HG02973 (cell line): ENCODE measurements at regions not wholly inside any gene's neighbourhood (a gene's known extent, or its start where the extent isn't known, plus 50 kb on each side); places are given as distances from the start of the nearest gene placed in this dataset.

Source experiments
- ATAC-seq: cut with Tn5 transposase; IDR thresholded peaks from one replicate; pipeline ENCODE4 v1.9.1; 2021; ENCODE audit warnings: moderate library complexity; ENCODE audit not compliant: unreplicated experiment

DNA sequence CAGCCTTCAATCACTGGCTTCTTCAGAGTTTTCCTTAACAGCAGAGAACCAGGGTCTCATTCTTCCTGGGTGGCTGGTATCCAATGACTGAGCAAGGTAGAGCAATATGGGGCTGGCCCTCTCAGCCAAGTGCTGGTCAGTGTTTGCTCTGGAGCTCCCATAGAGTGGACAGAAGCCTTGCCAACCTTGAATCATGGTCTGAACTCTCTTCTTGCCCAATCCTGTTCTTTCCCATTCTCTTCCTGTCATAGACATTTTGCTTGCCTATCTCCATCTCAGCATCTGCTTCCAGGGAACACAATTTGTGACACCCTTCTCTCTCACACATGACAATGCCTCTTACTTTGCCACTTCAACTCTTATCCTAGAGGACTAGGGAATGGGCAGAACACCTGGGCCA, 245.6 kb upstream of the PEX5L start:
- ATAC-seq = no peak

DNA sequence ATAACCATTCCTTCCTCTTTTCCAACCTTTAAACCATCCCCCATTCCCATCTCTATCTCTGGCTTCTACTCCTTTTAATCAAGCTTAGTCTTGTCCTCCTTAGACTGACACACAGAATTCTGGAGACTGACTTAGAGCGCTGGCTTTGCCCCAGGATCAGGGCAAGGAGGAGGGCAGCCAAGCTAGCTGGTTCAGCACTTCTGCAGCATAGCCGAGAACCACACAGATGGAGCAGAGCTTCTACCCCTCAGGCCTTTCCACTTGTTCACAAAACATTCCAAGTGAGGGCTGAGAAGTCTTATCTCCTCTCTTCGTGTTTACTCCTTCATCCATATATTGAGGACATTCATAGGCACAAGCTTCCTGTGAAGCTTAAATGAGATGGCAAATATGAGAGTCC, 246.5 kb upstream of the PEX5L start:
- no peak for ATAC-seq

DNA sequence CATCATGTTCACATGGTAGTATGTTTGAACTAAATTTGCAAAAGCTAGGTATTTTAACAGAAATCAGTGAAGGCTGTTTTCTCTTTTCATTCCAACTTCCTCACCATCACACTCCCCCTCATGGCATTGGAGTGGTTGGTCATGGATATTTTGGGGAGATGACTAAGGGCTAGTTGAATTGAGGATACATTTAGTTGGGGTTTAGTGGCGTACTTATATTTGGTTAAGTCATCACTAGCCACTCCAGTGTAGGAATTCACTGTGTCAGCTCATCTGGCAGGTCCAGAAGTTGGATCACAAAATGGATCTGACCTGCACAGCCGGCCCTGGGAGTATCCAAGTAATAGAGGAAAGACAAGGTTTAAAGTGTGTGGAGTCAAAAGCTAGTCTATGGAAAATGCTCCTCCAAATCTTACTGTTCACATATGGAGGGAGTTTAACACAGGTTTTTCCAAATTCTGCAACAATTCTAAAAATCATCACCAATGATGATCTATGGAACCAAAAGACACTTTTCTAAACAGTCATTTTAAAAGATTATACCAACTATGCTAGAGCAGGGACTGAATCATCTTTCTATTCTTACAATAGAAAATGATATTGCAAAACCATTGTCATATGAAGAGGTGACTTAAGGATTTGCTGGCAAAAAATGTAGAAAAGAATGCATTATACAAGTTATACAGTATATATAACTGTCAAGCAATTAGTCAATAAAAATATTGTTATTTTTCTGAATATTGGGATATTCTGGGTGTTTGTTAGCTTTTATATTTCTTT, 247.8 kb upstream of the PEX5L start:
- ATAC-seq = no peak

DNA sequence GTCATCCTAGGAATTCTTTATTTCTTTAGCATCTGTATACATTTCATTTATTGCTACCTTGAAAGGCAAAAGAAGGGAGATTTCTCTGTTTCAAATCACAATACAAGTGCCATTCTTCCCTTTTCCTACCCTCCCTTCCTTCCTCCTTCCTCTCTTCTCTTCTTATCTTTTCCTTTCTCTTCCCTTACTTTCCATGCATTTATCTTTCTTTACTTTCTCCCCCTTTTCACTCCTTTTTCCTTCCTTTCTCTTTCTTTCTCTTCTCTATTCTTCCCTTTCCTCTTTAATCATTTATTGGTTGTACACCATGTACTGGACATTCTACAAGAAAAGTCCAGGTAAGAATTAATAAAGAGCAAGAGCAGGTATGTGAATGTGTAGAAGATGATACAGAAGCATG, 251.0 kb upstream of the PEX5L start:
- no peak for ATAC-seq

DNA sequence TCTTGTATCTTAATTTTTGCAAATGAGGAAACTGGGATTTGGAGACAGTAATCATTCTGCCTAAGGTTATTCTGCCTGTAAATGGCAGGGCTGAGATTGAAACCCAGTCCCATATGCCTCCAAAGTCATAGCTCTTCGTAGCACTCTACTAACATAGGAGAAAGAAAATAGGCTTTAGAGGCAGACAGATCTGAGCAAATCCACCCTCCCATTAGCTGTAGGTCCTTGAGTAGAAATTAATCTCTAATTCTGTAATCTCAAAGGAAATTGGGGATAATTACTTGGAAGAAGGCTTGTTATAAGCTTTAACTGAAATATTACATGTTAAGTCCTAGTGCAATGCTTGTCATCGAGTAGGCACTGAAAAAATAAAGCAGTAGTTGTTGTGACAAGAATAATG, 252.1 kb upstream of the PEX5L start:
- ATAC-seq = no peak

DNA sequence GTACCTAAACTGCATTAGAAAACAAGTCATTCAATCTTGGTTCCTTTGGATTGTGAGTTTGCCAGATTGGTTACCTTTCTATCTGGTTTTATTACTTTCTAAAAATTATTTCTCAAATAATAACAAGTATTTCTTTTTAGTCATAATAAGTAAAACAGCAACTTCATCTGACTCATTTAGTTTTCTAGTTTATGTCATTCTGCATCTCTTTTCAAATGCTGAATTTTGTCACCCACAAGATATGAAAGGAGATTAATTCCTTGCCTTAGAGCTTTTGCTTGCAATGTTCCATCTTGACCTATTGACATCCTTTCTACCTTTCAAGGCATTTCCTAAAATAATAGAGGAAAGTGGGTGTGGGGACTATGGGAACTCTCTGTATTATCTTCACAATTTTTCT, 253.6 kb upstream of the PEX5L start:
- ATAC-seq = peak; percentile 54

DNA sequence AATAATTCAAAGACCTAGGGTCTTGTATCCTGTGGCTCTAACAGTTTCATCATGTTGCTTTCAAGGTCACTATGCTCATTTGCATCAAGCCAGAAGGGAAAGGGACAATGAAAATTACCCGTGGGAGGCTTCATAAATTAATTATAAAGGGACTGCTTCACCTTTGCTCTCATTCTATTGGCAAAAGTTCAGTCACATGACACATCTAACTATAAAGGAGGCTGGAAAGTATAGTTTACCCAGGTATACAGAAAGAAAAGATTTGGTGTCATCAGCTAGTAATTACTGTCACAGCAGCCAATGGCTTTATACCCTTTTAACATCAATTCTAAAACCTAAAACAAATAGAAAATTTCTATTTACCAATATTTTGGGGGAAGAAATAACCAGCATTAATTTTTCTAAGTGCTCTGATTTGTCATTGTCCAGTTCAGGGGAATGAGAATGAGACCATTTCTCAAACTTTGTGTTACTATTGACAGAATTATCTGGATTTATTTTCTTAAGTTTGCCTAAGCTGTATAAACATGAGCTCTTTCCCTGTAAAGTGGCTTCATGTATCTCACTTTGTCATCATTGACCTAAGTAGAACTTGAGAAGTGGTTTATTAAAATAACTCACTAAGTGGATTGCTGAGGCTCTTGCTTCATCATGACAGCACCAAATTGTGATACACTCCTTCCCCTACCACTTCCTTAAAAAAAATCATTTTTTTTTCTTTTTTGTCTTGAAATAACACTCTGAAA, 257.7 kb upstream of the PEX5L start:
- ATAC-seq = no peak

DNA sequence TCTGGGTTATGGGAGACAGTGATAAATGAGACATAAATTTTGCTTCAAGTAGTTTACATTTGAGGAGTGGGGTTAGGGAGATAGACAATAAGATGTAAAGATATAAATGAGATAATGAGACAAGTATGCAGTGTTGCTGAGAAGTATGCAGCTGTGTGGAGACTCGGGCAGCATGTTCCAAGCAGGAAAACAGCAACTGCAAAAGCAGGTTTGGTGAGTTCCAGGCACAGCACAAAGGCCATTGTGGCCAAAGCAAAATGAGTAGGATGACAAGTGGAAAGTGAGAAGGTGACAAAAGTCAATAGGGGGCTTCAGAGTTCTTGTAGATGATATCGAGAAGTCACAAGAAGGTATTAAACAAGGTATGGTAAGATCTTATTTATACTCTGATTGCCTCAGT, 259.1 kb upstream of the PEX5L start:
- no peak for ATAC-seq

DNA sequence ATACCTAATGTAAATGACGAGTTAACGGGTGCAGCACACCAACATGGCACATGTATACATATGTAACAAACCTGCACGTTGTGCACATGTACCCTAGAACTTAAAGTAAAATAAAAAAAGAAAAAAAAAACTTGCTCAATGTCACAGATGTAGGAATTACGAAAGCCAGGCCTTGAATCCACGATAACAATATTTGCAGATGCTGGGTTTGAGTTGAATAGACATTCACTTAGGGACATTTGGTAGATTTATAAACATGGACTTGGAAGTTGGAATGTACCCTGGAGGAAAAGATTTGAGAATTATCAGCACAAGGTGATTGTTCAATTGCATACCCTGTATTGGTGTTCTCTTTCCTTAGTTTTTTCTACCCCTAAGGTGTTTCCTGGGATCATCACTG, 260.2 kb upstream of the PEX5L start:
- no peak for ATAC-seq

DNA sequence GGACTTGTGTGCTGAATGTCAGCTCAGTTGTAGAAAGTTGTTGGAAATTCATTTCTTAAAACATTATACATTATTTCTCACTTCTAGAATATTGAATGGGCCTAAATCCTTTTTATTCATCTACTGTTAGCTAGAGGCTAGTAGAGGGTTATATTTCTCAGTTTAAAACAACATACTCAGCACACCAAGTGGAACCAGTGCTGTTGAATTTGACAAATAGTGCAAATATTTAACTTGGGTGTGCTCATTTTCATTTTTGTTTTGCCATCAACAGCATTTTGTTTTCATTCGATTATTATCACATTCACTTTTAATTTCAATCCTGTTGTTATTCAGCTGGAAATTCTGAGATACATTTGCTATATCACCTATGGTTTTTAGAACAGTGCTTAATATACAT, 269.4 kb upstream of the PEX5L start:
- ATAC-seq = no peak

DNA sequence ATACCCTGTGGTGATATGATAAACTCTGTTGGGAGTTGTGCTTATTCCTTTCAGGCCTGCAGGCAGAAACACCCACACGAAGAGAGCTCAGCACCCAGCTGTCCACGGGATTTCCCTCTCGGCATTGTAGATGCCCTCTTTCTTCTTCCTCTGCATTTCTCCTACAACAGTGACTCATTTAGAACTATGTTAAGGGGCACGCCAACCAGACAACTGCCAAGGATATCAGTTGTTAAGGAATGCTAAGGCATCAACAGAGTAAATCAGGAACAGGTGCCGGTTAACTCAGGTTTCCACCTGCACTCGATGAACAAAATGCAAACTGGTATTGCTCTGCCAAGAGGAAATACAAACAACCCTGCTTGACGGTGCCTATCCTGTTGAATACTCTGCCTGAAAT, 270.0 kb upstream of the PEX5L start:
- no peak for ATAC-seq

DNA sequence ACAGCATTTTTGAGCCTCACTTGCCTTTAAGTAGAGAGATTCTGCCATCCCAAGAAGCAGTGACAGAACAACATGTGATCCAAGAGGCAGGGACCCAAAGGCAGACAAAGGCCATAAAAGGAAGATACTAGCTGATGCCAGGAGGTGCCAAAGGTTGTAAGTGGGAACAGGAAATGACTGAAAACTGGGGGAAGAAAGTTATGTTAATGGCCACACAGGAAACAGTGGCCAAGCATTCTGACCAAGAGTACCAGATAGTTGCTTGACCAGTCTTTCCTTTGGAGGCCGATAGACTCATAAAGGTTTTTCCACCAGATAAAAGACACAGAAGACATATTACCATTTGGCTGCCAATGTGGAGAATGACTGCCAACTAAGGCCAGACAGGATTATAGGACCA, 274.5 kb upstream of the PEX5L start:
- no peak for ATAC-seq

DNA sequence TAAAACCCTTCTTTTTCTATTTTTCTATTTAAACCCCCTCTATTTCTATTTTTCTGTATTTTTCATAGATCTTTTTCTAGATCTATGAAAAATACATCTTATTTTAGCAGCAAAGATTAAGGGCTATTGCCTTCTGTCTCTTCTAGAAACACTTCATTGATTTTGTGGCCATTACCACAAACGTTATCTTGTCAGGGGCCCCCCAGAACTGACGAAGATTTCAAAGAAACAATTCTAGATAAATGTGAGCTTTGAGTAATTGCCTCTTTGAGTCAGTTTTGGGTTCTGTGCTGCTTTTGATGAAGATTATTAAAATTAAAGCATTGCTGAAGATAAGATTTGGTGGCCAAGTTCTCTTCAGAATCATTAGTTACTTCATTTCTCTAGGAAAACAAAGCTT, 279.6 kb upstream of the PEX5L start:
- no peak for ATAC-seq

DNA sequence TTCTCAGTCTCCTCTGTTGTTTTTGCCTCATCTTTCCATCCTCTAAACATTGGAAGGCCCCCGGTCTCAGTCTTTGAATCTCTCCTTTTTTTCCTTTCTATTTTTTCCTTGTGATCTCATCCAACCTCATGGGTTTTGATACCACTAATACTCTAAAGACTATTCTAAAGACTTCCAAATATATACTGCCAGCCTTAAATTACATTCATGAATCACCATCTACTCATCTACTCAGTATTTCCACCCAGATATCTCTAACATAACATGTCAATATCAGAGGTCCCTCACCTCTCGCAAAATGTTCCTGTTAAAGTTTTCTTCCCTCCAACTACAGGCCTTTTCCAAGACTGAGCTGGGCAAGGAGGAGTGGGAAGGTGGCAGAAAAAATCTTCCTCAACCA, 282.5 kb upstream of the TTC14 start:
- no peak for ATAC-seq

DNA sequence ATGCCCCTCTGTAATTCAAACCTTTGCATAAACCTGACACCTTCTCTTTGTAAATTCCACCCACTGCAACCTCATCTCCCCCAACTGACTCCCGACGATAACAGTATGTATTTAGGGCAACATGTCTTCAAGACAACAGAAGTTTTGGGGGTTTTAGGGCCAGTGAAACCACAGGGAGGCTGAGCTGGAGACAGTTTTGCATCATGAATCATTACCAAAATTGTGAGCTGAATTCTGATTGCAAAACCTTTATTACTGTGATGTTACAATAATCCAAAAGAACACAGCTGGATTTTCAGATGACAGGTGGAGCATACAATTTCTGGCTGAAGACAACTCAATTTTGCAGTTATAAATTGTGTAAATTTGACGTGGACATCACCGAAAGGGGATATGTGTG, 281.3 kb upstream of the TTC14 start:
- no peak for ATAC-seq

DNA sequence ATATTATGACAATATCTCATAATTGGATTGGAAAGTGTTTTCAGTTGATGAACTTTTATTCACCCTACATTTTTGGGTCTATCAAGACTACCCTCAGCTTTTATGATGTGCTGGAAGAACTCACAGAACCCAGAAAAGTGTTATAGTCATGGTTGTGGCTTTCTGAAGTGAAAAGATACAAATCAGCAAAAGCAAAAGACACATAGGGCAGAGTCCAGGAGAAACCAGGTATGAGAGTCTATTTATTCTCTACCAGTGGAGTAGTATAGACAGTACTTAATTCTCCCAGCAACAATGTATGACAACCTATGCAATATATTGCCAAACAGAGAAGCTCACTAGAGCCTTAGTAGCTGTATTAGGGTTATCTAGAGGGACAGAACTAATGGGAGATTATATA, 280.4 kb upstream of the TTC14 start:
- ATAC-seq = no peak

DNA sequence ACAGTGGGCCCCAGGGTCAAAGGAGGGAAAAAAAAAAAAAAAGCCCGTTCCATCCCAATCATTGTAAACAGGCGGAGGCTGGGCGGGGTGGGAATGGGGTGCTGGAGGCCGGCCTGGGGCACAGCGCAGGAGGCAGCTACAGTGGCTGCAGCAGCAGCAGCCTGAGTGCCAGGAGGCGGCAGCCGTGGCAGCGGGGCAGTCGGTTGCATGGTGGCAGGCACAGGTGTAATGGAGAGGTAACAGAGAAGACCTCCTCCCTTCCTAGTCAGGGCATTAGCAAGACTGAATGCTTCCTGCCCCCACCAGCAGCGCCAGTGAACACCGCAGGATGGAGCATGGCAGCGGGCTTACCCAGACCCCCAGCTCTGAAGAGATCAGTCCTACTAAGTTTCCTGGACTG, 279.1 kb upstream of the TTC14 start:
- no peak for ATAC-seq

DNA sequence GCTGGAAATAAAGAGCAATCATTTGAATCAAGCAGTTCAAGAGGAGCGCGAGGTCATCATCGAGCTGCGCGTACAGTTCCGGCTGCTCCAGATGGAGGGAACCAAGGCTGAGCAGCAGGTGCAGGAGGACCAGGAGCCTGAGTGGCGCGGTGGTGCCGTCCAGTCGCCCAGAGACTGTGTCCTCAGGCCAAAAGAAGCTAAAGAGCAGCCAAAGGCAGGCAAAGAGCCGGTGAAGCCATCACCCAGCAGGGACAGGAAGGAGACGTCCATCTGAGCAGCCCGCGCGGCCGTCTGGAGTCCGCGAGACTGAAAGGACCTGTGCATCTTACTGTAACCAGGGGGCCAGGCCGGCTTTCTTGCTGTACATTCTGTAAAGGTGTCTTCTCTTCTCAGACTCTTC, 277.2 kb upstream of the TTC14 start:
- no peak for ATAC-seq

DNA sequence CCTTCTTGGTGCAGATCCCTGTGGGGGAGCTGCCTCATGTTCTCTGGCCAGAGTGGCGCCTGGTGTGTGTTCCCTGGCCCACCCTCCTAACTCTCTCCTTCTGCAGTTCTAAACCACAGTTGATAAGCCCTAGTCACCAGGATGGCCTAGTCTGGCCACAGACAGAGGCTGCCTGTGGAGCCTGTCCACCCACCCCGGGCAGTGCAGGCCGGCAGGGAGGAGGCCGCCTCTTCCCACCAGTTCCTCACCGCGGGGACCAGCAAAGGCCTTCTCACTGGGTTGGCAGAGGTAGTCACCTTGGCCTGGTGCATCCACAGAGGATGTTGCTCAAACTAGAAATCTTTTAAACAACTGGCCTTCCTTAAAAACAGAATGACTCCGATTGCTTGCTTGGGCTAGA, 276.4 kb upstream of the TTC14 start:
- no peak for ATAC-seq

DNA sequence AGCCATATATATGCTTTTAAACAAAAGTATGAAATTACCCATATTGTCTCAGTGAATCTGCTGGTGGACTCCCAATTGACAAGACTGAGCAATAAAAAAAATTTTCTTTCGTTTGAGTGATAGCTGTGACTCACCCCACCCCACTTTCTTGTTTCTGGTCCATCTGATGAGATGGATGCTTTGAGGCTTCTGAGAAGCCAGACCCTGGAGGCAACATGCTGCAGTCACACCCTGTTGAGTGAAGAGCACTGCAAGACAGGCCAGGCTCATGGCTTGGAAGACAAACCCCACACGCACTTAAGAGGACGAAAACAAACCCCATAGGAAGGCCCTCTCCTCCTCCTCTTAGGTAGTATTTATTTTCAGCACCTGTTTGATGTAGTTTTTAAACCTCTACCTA, 276.0 kb upstream of the TTC14 start:
- ATAC-seq = no peak

DNA sequence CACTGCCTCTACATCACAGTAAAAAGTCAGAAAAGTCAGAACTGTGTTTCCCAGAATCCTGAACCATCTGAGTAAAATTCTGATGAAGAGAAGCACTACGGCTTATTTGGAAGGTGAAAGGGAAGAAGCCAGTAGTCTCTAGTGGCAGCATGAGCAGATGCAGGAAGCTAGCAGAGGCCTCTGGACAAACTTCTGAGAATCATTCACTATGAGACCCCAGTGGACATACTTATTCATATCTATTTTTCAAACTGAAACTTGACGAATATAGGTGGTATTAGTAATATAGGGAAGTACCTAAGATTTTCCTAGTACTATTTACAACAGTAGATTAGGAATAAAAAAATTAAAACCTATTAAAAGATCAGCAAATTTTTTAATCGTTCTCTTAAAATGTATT, 272.8 kb upstream of the TTC14 start:
- ATAC-seq = peak; percentile 81

DNA sequence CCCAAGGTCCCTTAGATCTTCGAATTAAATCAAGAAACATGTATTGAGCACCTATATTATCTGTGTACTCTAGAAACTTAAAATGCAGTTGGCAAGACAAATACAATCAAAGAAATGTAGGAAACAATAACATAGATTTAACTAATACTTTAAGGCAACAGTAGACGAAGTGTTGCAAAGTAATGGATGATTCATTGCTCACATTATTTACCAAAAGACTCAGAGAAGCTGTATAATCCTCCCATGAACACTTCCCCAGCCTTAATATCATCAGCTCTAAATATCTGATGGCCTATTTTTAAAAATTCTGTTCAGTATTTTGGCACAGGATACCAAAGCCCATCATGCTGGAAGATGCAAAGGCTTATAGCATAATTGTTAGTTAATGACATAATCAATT, 272.1 kb upstream of the TTC14 start:
- no peak for ATAC-seq

DNA sequence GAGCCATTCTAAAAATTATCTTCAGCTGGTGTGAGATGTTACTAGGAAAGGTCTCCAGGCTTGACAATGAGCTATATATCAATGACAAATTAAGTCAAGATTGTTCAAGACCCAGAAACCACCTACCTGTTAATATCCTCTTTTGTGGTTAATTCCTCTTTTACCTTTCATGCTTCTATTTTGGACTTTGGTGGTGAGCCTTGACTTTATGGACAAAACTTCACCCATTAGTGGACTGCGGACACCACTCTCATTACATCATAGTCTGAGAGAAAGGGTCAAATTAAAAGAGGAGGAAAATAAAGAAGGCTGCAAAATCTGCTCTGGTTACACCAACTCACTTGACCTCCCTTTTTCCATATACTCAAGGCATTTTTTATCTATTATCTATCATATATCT, 271.5 kb upstream of the TTC14 start:
- ATAC-seq = no peak
